Stimulated activated naive CD8-positive, alpha-beta T cell treated with anti-CD3 and anti-CD28 coated beads, Interleukin-15, amount 100 ng/mL, for 72 hours (primary cell): ENCODE measurements at regions not wholly inside any gene's neighbourhood (a gene's known extent, or its start where the extent isn't known, plus 50 kb on each side); places are given as distances from the start of the nearest gene placed in this dataset.

ENCODE experiments used
- ATAC-seq: fragments of 150-1000 bp; cut with Tn5 transposase; 2 replicates; pipeline ENCODE4 v1.10.0; 2021; ENCODE audit warnings: mild to moderate bottlenecking, moderate library complexity
- DNase-seq, 2 donors: peaks; one replicate each; pipeline ENCODE4 v3.0.0; 2021 to 2022
- H3K27ac Mint-ChIP-seq, 2 donors: one replicate each; pipeline ENCODE4 v1.8.0; 2022; ENCODE audit warnings: mild to moderate bottlenecking in 2 of 2, mixed read lengths in 2 of 2, moderate library complexity in 2 of 2
- H3K27me3 Mint-ChIP-seq: one replicate; pipeline ENCODE4 v1.8.0; 2022; ENCODE audit warnings: mixed read lengths
- H3K4me1 Mint-ChIP-seq: one replicate; pipeline ENCODE4 v1.8.0; 2022; ENCODE audit warnings: mild to moderate bottlenecking, mixed read lengths
- H3K4me3 Mint-ChIP-seq, 2 donors: one replicate each; pipeline ENCODE4 v1.8.0; 2022; ENCODE audit warnings: mild to moderate bottlenecking in 2 of 2, mixed read lengths in 2 of 2, moderate library complexity in 1 of 2
- H3K9me3 Mint-ChIP-seq, 2 donors: one replicate each; pipeline ENCODE4 v1.8.0; 2022; ENCODE audit warnings: mixed read lengths in 2 of 2

DNA sequence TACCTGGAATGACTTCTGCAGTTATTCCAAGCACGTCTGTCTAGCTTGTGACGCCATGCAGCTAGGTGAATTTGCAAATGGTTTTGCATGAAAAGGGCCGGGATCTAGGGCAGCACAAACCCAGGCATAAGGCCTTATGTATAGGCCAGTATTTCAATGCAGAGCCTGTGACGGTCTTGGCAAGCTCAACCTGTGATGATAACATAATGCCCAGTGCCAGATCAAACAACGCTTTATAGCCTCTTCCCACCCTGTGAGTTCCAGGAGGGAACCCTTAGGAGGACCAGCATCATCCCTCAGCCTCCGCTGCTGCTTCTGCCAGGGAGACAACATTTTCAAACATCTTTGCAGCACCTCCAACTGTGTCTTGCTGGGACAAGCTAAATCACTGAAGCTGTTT is 390.7 kb downstream of the INHBA start:
- Mint-ChIP-seq H3K9me3 (peaks cover 0 to 5% of the 10 kb centered on the region in 2 donors), H3K4me3 (no peak overlapping the region), H3K27me3 (no peaks in the 10 kb centered on the region), H3K27ac (no peak overlapping the region), H3K4me1 (no peaks in the 10 kb centered on the region)
- DNase-seq (no peak), ATAC-seq (no peak)

DNA sequence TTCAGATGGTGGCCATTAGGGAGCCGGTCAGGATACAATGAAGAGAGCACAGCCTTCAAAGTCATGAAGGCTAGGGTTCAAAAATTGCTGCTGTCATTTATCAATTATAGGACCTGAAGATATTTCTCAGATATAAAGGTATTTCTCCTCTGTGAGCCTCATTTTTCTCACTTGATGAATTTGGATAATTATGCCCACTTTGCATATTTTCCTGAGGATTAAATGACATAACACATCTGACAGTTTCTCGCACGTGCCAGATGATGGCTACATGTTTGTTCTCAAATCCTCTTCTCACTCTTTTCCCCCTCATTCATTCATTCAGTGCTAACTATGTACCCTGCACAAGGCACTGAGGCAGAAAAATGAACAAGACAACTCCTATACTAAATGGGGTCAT is 391.6 kb downstream of the INHBA start:
- Mint-ChIP-seq H3K27ac (no peak overlapping the region), H3K27me3 (no peaks in the 10 kb centered on the region), H3K4me1 (no peaks in the 10 kb centered on the region), H3K4me3 (no peak overlapping the region), H3K9me3 (peaks cover 0 to 5% of the 10 kb centered on the region in 2 donors)
- DNase-seq (no peak), ATAC-seq (no peak)

DNA sequence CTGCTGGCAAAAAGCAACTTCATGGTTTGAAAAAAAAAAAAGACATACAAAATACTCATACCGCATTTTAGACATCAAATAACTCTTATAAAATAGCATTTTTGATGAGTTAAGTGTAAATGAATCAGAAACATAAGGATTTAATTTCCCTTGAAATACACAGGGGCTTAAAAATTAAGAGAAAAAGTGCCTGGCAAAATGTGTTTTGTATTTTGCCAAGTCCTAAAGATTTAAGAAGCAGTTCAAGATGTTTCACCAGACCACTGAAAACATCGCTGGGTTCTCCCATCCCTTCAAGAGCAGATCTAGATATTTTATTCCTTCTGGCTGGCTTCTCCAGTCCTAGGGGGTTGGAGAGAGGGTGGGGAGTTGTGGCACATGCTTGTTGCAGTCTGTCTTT is 396.4 kb downstream of the INHBA start:
- Mint-ChIP-seq H3K9me3 (peaks cover 0 to 10% of the 10 kb centered on the region in 2 donors), H3K27me3 (no peaks in the 10 kb centered on the region), H3K27ac (no peak overlapping the region), H3K4me1 (no peaks in the 10 kb centered on the region), H3K4me3 (no peak overlapping the region)
- ATAC-seq (no peak), DNase-seq (no peak)

DNA sequence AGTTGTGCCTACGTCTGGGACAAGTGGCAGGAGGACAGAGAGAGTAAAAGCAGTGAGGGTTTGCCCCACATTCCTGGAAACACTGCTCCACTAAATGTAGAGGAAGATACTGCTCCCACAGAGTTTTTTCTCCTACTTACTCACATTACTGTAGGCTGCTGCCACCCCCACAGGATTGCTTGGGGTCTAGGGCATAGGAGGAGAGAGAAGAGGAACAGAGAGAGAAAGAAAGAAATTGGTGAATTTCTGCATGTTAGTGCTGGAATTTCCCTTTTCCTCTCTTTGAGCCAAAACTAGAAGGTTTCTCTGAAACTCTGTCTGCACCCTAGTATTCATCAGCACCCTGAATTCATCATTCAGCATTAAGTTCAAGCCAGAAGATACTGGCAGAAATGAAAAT is 397.9 kb downstream of the INHBA start:
- H3K4me1 Mint-ChIP-seq: no peaks in the 10 kb centered on the region
- DNase-seq (no peak), ATAC-seq (no peak)
- no peak overlapping the region for H3K27ac Mint-ChIP-seq
- no peak overlapping the region for H3K4me3 Mint-ChIP-seq
- H3K27me3 Mint-ChIP-seq: no peaks in the 10 kb centered on the region
- H3K9me3 Mint-ChIP-seq: peaks cover 0 to 11% of the 10 kb centered on the region in 2 donors

DNA sequence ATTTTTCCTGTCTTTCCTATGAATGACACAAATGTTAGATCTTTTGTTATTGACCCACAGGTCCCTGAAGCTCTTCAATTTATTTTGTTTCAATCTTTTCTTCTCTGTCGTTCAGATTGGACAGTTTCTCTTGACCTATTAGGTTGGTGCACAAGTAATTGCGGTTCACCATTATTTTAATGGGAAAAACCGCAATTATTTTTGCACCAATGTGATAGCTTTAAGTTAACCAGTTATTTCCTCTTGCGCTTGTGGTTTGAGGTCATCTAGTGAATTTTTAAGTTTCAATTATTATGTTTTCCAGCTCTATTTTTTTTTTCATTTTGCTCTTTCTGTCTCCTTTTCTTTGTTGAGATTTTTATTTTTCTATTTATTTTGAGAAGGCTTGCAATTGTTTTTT is 399.2 kb downstream of the INHBA start:
- ATAC-seq (no peak), DNase-seq (no peak)
- Mint-ChIP-seq H3K27ac (no peak overlapping the region), H3K4me1 (no peaks in the 10 kb centered on the region), H3K9me3 (peaks cover 0 to 11% of the 10 kb centered on the region in 2 donors), H3K4me3 (no peak overlapping the region), H3K27me3 (no peaks in the 10 kb centered on the region)

DNA sequence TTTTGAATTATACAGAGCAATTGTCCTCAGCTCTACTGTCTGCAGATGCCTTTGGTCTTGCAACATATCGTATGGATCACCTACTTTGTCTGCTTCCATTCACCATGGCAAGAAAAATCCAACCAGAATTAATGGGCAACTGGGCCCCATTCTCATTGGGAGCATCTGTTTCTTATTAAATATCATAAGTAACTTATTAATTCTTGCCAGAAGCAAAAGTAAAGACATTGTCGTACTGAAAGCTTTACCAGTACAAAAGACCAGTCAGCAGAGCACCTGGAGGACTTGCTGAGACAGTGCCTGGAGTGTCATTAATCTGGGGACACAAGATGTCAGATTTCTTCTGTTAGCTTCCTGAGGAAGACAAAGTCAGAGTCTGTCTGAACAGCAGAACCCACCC is 404.5 kb downstream of the INHBA start:
- Mint-ChIP-seq H3K27me3 (no peaks in the 10 kb centered on the region), H3K4me3 (no peak overlapping the region), H3K4me1 (no peaks in the 10 kb centered on the region), H3K9me3 (peaks cover 0 to 5% of the 10 kb centered on the region in 2 donors), H3K27ac (no peak overlapping the region)
- ATAC-seq: no peak
- DNase-seq: no peak

DNA sequence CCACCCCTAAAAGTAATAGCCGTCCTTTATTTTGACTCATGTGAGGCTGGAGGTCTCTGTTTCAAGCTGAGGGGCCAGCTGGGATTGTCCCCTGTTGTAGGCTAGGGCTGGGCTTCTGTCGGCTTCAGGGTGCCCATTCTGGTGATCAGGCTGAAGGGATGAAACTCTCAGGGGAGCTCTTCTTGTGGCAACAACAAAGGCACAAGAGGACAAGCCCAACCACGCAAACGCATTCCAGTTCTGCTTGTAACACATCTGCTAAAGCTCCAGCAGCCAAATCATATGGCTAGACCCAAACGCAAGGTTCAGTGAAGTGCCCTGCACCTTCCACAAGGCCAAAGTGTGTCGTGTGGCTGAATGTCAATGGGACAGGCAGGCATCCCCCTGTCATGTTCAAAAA is 405.7 kb downstream of the INHBA start:
- Mint-ChIP-seq H3K4me3 (no peak overlapping the region), H3K4me1 (no peaks in the 10 kb centered on the region), H3K27me3 (no peaks in the 10 kb centered on the region), H3K9me3 (peaks cover 0 to 5% of the 10 kb centered on the region in 2 donors), H3K27ac (no peak overlapping the region)
- ATAC-seq: no peak
- no peak for DNase-seq

DNA sequence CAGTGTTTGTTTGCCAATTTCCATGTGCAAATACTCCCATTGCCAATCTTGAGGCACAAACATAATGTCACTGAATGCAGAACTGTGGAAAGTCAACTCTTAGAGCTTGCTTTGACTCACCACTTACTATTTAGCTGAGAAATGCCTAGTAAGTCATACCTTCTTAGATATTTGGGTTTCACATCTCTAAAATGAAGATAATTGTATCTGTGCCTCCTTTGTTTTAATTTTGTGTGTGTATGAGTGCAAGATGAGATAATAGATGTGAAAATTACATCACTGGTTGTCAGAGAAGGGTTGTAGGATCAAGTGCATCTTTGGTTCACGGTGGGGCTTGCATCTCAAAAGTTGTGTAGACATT is 407.5 kb downstream of the INHBA start:
- ATAC-seq: no peak
- DNase-seq: no peak
- H3K4me3 Mint-ChIP-seq: no peak overlapping the region
- H3K27ac Mint-ChIP-seq: no peak overlapping the region
- no peaks in the 10 kb centered on the region for H3K9me3 Mint-ChIP-seq
- no peaks in the 10 kb centered on the region for H3K27me3 Mint-ChIP-seq
- H3K4me1 Mint-ChIP-seq: no peaks in the 10 kb centered on the region

DNA sequence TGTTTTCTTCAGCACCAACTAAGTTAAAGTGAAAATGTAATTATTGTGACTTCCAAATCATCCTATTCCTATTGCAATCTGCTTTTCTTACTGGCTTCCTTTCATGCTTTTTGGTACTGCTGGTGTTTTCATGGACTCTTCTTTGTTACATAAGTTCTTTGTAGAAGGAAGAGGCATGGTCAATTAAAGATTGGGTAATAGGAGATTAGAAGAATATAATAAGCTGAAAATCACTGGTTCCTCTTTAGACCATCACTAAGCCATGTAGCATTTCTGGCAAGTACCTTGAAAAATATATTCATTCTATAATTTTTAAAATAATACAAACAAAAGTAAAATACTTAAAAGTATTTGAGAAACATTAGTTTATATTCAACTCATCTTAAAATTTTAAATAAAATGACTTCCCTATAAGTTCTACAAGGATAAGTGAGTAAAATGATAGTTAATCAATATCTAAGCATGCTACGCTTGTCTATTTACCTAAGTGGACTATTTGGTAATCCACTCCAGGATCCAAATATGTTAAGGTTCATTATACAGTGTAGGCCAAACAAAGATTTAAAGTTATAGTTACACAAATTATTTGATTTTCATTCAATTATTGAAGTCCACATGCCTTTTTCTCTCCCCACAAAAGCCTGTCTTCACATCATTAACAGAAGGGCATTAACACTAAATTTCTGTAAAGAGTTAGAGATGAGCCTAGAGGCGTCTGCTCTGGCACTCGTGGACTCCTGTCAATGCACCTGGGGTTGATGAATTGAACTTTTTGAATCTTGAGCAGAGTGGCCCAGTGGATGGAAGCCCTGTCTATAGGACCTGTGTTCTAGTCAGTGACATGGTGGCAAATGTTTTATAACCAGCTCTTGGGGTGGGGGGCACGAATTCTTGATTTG is 408.1 kb downstream of the INHBA start:
- Mint-ChIP-seq H3K4me3 (no peak overlapping the region), H3K9me3 (no peaks in the 10 kb centered on the region), H3K27ac (no peak overlapping the region), H3K4me1 (no peaks in the 10 kb centered on the region), H3K27me3 (no peaks in the 10 kb centered on the region)
- ATAC-seq (no peak), DNase-seq (no peak)

DNA sequence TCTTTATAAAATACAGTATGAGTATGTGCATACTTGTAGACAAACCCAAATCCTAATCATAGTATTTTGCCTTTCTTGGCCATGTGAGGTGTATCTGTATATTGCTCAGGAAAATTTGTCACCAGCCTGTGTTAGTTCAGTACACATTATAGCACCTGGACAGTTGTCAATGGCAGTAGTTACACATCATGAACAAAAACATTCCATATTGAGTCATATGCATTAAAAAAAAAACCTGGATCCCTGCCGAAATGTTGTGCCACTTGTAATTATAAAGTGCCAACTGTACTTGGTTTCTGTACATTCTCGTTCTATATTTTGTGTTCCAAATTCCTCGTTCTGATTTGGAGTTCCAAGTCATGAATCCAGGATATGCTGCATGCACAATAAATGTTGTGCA is 410.4 kb downstream of the INHBA start:
- Mint-ChIP-seq H3K4me1 (no peaks in the 10 kb centered on the region), H3K9me3 (no peaks in the 10 kb centered on the region), H3K27ac (no peak overlapping the region), H3K27me3 (no peaks in the 10 kb centered on the region), H3K4me3 (no peak overlapping the region)
- ATAC-seq (no peak), DNase-seq (no peak)

DNA sequence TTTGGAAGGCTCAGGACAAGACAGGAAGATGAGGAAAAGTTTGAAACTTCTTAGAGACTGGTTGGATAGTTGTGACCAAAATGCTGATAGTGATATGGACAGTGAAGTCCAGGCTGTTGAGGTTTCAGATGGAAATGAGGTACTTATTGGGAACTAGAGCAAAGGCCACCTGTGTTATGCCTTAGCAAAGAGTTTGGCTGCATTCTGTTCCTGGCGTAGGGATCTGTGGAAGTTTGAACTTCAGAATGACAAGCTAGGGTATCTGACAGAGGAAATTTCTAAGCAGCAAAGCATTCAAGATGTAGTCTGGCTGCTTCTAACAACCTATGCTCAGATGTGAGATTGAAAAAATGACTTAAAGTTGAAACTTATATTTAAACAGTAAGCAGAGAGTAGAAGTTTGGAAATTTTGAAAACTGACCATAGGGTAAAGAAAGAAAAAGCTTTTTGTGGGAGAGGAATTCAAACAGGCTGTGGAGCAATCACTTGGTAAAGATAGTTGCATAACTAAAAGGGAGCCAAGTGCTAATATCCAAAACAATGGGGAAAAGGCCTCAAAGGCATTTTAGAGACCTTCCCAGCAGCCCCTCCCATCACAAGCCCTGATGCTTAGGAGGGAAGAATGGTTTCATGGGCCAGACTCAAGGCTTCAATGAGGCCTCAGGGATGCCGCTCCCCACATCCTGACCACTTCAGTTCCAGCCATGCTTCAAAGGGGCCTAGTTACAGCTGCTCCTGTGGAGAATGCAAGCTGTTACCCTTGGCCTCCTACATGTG is 415.1 kb downstream of the INHBA start:
- H3K27ac Mint-ChIP-seq: no peak overlapping the region
- no peaks in the 10 kb centered on the region for H3K4me1 Mint-ChIP-seq
- peaks cover 0 to 5% of the 10 kb centered on the region in 2 donors for H3K9me3 Mint-ChIP-seq
- H3K27me3 Mint-ChIP-seq: no peaks in the 10 kb centered on the region
- H3K4me3 Mint-ChIP-seq: no peak overlapping the region
- no peak for ATAC-seq
- no peak for DNase-seq

DNA sequence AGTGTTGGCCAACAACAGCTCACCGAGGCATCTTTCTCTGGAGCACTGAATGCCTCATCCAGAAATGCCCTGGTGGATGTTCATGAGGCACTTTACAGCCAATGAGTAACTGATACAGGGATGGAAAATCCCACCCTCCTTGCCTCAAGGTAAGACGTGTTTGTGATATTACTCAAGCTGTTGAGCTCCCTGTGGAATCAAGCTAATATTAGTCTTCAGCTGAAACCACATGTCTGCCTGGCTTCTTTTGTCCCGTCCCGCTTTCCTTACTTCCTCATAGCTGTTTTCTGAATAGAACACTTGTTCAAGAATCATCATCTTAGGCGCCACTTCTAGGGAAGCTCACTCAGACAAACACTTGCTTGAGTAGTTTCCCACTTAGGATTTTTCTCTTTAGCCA is 422.4 kb downstream of the INHBA start:
- Mint-ChIP-seq H3K27me3 (no peaks in the 10 kb centered on the region), H3K4me3 (no peak overlapping the region), H3K4me1 (no peaks in the 10 kb centered on the region), H3K27ac (no peak overlapping the region), H3K9me3 (peaks cover 0 to 10% of the 10 kb centered on the region in 2 donors)
- DNase-seq (no peak), ATAC-seq (no peak)

DNA sequence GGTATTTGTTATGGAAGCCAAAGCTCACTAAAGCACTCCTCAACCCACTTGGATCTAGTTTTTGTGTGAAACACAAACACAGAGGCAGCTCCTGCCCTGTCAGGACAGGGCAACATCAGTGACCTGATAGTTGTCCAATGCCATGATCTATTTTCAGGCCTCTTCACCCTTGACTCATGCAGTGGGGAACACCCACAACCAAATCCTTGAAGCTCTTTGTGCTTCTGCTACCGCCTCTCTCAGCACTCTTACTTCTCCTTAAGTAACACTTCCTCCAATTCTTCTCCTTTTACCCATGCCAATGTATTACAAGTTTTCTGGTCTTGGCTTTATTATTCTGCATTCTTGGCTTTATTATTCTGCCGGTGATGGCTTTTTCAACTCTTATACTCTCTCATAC is 425.3 kb downstream of the INHBA start:
- Mint-ChIP-seq H3K9me3 (peaks cover 0 to 14% of the 10 kb centered on the region in 2 donors), H3K4me1 (no peaks in the 10 kb centered on the region), H3K27me3 (no peaks in the 10 kb centered on the region), H3K27ac (no peak overlapping the region), H3K4me3 (no peak overlapping the region)
- DNase-seq (no peak), ATAC-seq (no peak)

DNA sequence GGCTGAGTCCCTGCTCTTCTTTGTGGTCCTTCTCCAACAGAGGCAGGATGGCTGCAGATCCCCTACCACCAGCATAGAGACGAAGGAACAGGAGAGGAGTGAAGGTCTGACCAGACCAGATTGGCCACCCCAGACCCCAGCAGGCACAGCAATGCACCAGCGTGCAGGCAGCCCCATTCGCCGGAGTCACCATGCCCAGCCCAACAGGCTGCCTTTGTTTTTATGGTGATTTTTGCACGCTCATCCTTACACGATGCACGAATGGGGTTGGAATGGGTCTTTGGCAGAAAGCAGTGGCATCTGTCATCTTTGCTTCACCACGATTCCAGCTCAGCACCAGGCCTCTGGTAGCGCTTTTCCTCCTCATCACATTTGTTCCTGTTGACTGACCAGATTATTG is 427.6 kb downstream of the INHBA start:
- Mint-ChIP-seq H3K27me3 (no peaks in the 10 kb centered on the region), H3K9me3 (peaks cover 0 to 18% of the 10 kb centered on the region in 2 donors), H3K4me3 (no peak overlapping the region), H3K27ac (no peak overlapping the region), H3K4me1 (no peaks in the 10 kb centered on the region)
- DNase-seq (no peak), ATAC-seq (no peak)

DNA sequence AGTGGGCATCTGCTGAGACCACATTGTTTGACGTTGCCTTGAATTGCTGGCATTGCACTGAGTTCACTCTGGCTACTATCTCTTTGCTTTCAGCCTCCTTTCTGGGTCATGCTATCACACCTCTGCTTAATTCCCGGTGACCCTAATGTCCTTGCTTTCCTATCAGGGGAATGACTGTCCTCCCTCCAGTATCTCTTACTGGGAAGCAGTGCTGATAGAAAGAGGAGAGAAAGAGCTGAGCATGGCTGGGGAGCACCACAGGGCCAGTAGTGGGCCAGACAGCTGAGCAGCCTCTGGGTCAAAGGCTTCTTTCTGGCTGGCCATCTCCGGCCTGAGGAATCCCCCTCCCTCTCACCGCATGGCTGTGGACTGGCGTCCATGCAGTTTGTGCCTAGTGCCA is 428.7 kb downstream of the INHBA start:
- DNase-seq: no peak
- Mint-ChIP-seq H3K9me3 (peaks cover 0 to 18% of the 10 kb centered on the region in 2 donors), H3K4me3 (no peak overlapping the region), H3K27me3 (no peaks in the 10 kb centered on the region), H3K27ac (no peak overlapping the region), H3K4me1 (no peaks in the 10 kb centered on the region)
- no peak for ATAC-seq

DNA sequence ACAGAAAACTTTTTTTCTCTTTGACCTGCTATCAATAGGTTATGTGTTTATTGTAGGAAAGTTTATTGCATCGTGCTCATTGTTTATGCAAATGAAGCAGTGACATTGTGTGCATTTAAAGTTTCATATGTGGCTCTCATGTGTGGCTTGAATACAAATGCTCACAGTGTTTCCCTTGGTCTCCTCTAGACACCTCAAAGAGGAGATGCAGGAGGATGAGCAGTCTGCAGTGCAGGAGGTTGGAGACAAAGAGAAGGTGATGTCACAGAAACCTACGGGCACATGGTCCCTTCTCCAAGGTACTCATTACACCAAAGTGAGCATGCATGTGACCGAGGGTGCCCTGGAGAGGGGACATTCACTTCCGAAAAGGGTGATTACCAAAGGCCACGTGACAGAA is 430.2 kb downstream of the INHBA start:
- H3K4me1 Mint-ChIP-seq: no peaks in the 10 kb centered on the region
- H3K27ac Mint-ChIP-seq: no peak overlapping the region
- no peak for ATAC-seq
- H3K4me3 Mint-ChIP-seq: no peak overlapping the region
- H3K27me3 Mint-ChIP-seq: no peaks in the 10 kb centered on the region
- H3K9me3 Mint-ChIP-seq: peaks cover 0 to 18% of the 10 kb centered on the region in 2 donors
- DNase-seq: no peak
